Cardiac septum (tissue), 1 donor: ENCODE measurements at regions not wholly inside any gene's neighbourhood (a gene's known extent, or its start where the extent isn't known, plus 50 kb on each side); places are given as distances from the start of the nearest gene placed in this dataset.

ENCODE experiments used
- DNase-seq: peaks from one replicate; pipeline ENCODE4 v3.0.0-alpha.2; 2020; ENCODE audit warnings: low spot score
- intact Hi-C: fragments of 100-400 bp; cut with DNase I; formaldehyde crosslinking; loops from one replicate; pipeline ENCODE4 v1.14.0; 2022
- donor health status: DM: no; HTN: no; CAD: no.

DNA sequence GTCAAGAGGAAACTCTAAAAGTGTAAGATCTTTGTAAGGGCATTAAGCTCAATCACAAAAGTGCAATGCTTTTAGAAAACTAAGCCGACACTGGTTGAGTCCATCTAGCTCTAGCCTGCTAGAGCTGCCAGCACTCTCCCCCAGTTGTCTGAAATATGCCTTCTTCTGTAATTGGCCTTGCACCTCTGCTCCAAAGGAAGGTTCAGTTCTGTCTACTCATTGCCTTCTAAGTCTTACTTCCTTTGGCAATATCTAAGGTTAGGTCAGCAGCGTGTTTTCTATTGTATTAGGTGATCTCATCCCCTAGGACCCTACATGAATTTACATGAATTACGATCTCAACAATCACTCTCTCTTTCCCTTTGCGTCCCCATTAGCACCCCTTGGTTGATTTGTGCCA, 378.6 kb downstream of the CBLN4 start:
- DNase-seq, result no peak
- intact Hi-C loops, result no loop called here

- no peak for DNase-seq
- intact Hi-C loops, result no loop called here
Measured at GRCh38 chr20:55616367-55616766, 389.0 kb downstream of the CBLN4 start.

DNA sequence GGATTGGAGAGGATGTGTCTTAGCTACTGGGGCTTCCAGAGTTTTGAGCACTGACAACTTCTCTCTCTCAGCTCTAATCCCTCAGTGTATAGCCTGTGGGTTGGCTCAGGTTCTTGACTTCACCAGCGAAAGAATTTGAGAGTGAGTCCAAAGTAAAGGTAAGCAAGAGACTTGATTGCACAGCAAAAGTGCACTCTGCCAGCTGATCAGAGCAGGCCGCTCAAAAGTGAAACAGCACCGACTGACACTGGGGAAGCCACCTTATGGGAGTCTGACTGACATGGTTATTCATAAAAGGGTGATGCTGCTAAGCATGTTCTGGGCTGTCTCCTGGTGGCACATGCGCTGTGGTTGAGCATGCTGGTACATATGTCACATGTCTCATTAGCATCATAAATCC, 389.5 kb downstream of the CBLN4 start:
- intact Hi-C loops, result no loop called here
- DNase-seq, result no peak

GRCh38 chr20:55614220-55614757, 391.0 kb downstream of the CBLN4 start:
- intact Hi-C loops, result no loop called here
- no peak for DNase-seq

DNA sequence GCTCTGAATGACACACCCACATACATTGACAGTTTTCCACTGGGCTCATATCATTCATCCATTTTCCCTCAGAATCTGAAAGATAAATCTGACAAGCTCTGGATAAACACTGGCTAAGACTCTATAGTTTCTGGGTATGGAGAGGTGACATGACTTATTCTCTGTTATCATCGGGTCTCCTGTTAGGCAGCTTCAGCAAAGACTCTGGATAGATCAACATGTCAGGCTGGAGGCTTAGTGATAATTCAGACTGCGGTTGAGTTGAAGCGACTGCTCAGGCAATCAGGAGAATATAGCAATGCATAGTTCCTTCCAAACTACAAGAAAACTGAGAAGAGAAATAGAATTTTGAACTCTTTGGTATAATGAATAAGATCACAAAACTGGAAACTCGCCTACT, 394.6 kb downstream of the CBLN4 start:
- intact Hi-C loops, result no loop called here
- no peak for DNase-seq

GRCh38 chr20:55605594-55605993, 399.7 kb downstream of the CBLN4 start:
- DNase-seq, result no peak
- intact Hi-C loops, result no loop called here

- no peak for DNase-seq
- intact Hi-C loops, result no loop called here
Measured at GRCh38 chr20:55597526-55597925, 407.8 kb downstream of the CBLN4 start.

GRCh38 chr20:55596431-55596830, 408.9 kb downstream of the CBLN4 start:
- intact Hi-C loops, result no loop called here
- DNase-seq, result no peak

DNA sequence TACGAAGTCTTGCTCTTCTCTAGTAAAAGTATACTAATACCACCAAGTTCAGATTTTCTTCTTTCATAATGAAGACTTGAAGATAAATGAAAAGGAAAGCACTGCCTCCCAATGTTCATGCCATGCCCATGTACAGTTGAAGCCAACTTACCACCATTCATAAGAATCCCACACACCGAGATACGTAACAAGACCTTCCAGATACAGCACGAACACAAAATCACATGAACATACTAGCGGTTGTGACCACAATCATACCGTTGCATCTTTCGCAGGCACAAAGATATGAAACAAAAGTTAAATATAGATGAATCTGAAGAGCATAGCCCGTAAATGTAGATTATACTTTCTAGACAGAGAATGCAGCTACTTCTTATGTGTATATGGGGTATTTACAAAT, 412.5 kb downstream of the CBLN4 start:
- intact Hi-C loops, result no loop called here
- no peak for DNase-seq

DNA sequence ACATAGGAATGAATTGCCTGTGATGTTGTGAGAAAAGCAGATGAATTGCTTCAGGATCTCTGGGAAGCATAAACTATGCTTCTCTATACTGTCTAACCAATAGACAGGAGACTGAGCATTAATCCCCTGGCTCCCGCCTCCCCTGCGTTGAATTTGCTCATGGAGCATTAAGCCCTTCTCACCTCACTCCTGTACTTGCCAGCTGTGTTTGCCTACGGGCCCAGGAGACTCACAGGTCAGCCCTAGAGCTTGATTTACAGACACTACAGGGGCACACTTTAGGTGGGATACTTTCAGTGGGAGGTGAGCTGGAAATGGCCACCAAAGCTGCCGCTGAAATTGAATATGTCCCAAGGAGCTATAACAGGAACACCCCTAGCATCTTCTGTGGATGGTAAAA, 418.7 kb downstream of the CBLN4 start:
- intact Hi-C loops, result no loop called here
- DNase-seq, result no peak

- intact Hi-C loops, result no loop called here
- no peak for DNase-seq
Measured at GRCh38 chr20:55584964-55585363, 420.4 kb downstream of the CBLN4 start.

DNA sequence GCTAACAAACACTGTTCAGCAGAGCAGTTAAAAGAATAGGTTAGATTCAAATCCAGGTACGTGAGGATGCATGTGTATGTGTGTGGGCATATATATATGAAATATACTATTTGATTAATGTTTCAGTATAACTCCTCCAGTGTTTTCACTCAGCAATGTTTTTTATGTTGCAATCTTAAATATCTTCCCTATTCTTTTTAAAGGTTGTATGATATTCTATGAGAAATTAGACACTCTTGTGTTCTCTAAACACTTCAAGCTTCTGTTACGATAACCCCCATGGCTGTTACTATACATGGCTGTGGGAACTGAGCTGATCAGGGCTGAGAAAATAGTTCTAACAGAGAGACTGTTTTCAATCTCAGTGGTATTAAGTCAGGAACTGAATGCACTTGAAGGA, 421.0 kb downstream of the CBLN4 start:
- intact Hi-C loops, result no loop called here
- DNase-seq, result no peak

- no peak for DNase-seq
- intact Hi-C loops, result no loop called here
Measured at GRCh38 chr20:55583036-55583435, 422.3 kb downstream of the CBLN4 start.

DNA sequence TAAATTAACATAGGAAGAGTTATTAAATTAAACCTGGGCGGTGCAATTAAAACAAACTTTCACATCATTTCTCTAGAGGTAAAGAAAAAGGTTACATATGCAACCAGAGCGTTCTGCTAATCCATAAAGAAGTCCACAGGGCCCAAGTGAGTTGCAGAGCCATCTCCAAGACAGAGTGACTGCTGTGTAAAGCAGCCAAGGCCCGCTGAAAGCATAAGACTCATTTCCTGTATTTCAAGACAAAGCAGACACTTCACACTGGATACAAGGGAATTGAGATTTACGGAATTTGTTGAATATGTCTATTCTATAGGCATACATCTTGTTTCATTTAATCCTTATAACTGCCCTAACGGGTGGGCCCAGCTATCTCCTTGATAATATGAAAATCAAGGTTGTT, 422.8 kb downstream of the CBLN4 start:
- intact Hi-C loops, result no loop called here

GRCh38 chr20:55581519-55581918, 423.8 kb downstream of the CBLN4 start:
- intact Hi-C loops, result no loop called here
- no peak for DNase-seq

More for the DNA sequence above, 422.8 kb downstream of the CBLN4 start:
- no peak for DNase-seq

DNA sequence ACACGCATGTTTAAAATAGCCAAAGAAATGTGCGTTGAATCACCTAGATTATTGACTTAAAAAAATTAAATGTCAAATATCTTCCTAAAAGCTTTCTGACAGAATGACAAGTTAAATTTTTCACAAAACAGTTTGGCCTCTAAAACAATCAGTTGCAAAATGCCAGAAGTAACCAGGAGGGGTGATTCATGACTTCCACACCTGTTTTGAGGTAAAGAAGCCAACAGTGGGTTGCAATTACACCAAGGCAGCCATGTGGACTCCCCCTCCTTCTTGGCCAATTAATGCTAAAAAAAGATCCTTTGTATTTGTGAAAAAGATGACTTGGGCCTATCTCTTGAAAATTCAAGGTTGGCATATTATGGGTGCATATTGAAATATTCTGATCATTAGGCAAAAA, 424.8 kb downstream of the CBLN4 start:
- no peak for DNase-seq
- intact Hi-C loops, result no loop called here

DNA sequence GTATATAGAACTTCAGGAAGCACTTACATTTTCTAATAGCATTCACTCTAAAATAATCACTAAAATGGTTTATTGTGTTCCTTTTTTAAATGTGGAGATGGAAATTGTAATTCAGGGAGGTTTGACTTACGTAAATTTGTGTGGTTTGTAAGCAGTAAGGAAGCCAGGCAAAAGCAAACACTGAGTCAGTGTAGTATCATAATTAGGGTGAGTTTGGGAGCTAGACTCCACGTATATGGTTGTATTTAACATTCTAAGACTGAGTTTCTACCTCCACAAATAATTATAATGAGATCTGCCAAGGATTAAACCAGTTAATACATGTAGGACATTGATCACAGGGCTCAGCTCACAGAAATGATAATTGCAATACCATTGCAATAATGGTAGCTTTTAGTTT, 425.5 kb downstream of the CBLN4 start:
- intact Hi-C loops, result no loop called here
- DNase-seq, result no peak

DNA sequence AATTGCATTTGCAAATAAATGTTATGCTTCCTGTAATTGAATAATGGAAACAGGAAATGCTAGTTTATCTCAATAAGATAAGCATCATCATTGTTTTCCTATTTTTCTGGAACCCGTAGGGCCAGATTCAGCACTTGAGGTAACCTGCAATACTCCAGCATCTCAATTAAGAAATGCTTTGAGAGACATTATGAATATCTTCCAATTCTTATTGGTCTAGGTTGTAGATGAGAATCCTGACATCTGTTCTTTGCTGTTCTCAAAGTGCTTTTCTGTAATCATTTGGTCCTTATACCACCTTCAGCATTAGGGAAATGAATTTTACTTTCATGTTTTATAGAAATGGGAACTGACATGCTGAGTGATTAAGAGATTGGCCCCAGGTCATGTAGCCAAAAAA, 428.3 kb downstream of the CBLN4 start:
- intact Hi-C loops, result no loop called here

GRCh38 chr20:55569084-55569483, 436.2 kb downstream of the CBLN4 start:
- intact Hi-C loops, result no loop called here
- no peak for DNase-seq

More for the DNA sequence above, 428.3 kb downstream of the CBLN4 start:
- DNase-seq, result no peak

GRCh38 chr20:55567826-55568225, 437.5 kb downstream of the CBLN4 start:
- intact Hi-C loops, result no loop called here
- DNase-seq, result no peak

DNA sequence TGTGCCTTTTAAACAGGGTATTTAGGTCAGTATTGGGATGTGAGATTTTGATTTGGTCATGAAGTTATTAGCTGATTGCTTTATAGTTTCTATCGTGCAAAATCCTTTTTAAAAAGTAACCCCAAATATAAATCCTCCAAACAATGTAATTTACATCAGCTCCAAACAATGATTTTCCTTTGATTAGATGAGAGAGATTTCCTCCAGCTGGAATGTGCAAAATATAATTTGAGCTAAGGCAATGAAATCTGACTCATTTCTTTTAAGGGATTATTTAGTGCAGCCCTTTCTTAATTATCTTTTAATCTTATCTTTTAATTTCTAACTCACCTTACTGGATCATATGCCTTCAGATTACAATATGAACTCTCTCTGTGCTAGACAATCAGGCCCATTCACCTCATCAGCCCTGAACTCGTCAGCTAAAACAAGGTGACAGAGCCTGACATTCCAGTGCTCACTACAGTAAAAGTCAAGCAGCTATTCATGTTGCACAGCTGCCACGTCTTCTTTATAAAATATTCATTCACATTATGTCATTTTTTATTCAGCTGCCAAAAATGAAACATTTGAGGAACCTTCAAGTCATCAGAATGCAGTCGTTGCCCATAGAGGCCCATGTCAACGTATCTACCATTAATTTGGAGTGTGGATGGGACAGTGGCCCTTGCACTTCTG, 440.1 kb downstream of the CBLN4 start:
- intact Hi-C loops, result no loop called here
- no peak for DNase-seq

- intact Hi-C loops, result no loop called here
- DNase-seq, result no peak
Measured at GRCh38 chr20:55561259-55561658, 444.1 kb downstream of the CBLN4 start.
